T-cell (primary cell): ENCODE measurements at regions not wholly inside any gene's neighbourhood (a gene's known extent, or its start where the extent isn't known, plus 50 kb on each side); places are given as distances from the start of the nearest gene placed in this dataset.
"Not testable (repeated sequence)": the region's sequence is repeated elsewhere in the genome, so short reads cannot be mapped to it uniquely, and the experiment has no call there.

ENCODE experiments used
- ATAC-seq, 4 experiments: fragments of 200-7000 bp in 3 of 4; fragments of 150-1000 bp in 1 of 4; cut with Tn5 transposase; replicated peaks in 1 of 4; 1 replicate in 3 of 4; 2 replicates in 1 of 4; pipeline ENCODE4 v1.10.0; 2021; ENCODE audit warnings: moderate library complexity in 3 of 4, mild to moderate bottlenecking in 2 of 4, moderate number of reproducible peaks in 1 of 4
- CTCF ChIA-PET, 2 donors: fragments of 300-600 bp; sonication (Branson Sonifier 250); formaldehyde crosslinking; loops; one replicate each; lab custom pipeline; 2022; ENCODE audit warnings: antibody characterized with exemption in 2 of 2; lab: Charles Lee
- POLR2A ChIA-PET, 2 donors: fragments of 300-600 bp; sonication (Branson Sonifier 250); formaldehyde crosslinking; loops; one replicate each; lab custom pipeline; 2022; ENCODE audit warnings: antibody characterized with exemption in 2 of 2; lab: Charles Lee
- DNase-seq, 35 experiments: peaks; one replicate each; pipeline versions ENCODE4 v3.0.0 to v3.0.0-alpha.2; 2013 to 2023
- H3K27ac ChIP-seq: one replicate; pipeline ENCODE4 v1.5.1; 2013; ENCODE audit warnings: low read length
- H3K27me3 ChIP-seq, 2 experiments: replicated peaks in 1 of 2; 1 replicate in 1 of 2; 2 replicates in 1 of 2; pipeline versions ENCODE4 v1.6.1 to v1.7.0; 2013; ENCODE audit warnings: low read length in 1 of 2, mixed read lengths in 1 of 2; ENCODE audit not compliant: control insufficient read depth in 2 of 2, insufficient read depth in 2 of 2; ENCODE audit errors: extremely low read depth in 1 of 2
- H3K36me3 ChIP-seq, 2 donors: 1 replicate in 1 of 2; 2 replicates in 1 of 2; pipeline versions ENCODE4 v1.6.1 to v1.7.0; 2013; ENCODE audit warnings: low read length in 1 of 2; ENCODE audit not compliant: control insufficient read depth in 2 of 2, insufficient read depth in 1 of 2; ENCODE audit errors: extremely low read depth in 1 of 2
- H3K4me1 ChIP-seq, 2 experiments: 1 replicate in 1 of 2; 2 replicates in 1 of 2; pipeline versions ENCODE4 v1.6.1 to v1.7.0; 2013; ENCODE audit warnings: low read length in 2 of 2, mixed read lengths in 1 of 2; ENCODE audit not compliant: insufficient read depth in 2 of 2, control insufficient read depth in 1 of 2; ENCODE audit errors: extremely low read depth in 1 of 2
- H3K4me3 ChIP-seq, 2 donors: 1 replicate in 1 of 2; 2 replicates in 1 of 2; pipeline versions ENCODE4 v1.5.1 to v1.7.0; 2013; ENCODE audit warnings: mild to moderate bottlenecking in 2 of 2, low read length in 1 of 2, moderate library complexity in 1 of 2; ENCODE audit not compliant: control insufficient read depth in 1 of 2; ENCODE audit errors: extremely low read depth in 1 of 2
- H3K9me3 ChIP-seq: 2 replicates; pipeline ENCODE4 v1.7.0; 2013
- H3K27ac Mint-ChIP-seq, 2 donors: one replicate each; pipeline ENCODE4 v1.8.0; 2020 to 2021; ENCODE audit warnings: mild to moderate bottlenecking in 2 of 2, mixed read lengths in 2 of 2
- H3K27me3 Mint-ChIP-seq, 2 donors: one replicate each; pipeline ENCODE4 v1.8.0; 2021 to 2022; ENCODE audit warnings: mixed read lengths in 2 of 2
- H3K36me3 Mint-ChIP-seq: one replicate; pipeline ENCODE4 v1.8.0; 2021; ENCODE audit warnings: mixed read lengths
- H3K4me1 Mint-ChIP-seq, 3 donors: one replicate each; pipeline ENCODE4 v1.8.0; 2020 to 2022; ENCODE audit warnings: mixed read lengths in 3 of 3, mild to moderate bottlenecking in 1 of 3
- H3K4me3 Mint-ChIP-seq, 3 donors: one replicate each; pipeline ENCODE4 v1.8.0; 2020 to 2022; ENCODE audit warnings: mild to moderate bottlenecking in 3 of 3, mixed read lengths in 3 of 3, moderate library complexity in 3 of 3
- H3K9me3 Mint-ChIP-seq, 3 donors: one replicate each; pipeline ENCODE4 v1.8.0; 2020 to 2022; ENCODE audit warnings: mixed read lengths in 3 of 3
- WGBS: methylation state at CpG from one replicate; pipeline ENCODE4 v1.1.5; 2013; ENCODE audit warnings: missing lambda C conversion rate; ENCODE audit not compliant: insufficient coverage; 5-methylcytosine and 5-hydroxymethylcytosine counted together

GRCh38 chr3:170802164-170803151, 67.5 kb downstream of the RPL22L1 start:
- H3K9me3 Mint-ChIP-seq, result no peaks in the 10 kb centered on the region
- no peak for DNase-seq
- H3K9me3 ChIP-seq, result no peaks in the 10 kb centered on the region
- POLR2A ChIA-PET, result interaction anchor here in 1 of 2 donors (0.5 kb wide), 1 partner anchor 100 kb away, joined by 6 read pairs; no protein-coding TSS in a partner anchor
- no peak overlapping the region for H3K27ac Mint-ChIP-seq
- no peak overlapping the region for H3K4me3 ChIP-seq
- H3K36me3 Mint-ChIP-seq, result no peaks in the 10 kb centered on the region
- H3K27me3 Mint-ChIP-seq, result peaks cover 19 to 43% of the 10 kb centered on the region in 2 donors
- H3K36me3 ChIP-seq, result no peaks in the 10 kb centered on the region
- no peaks in the 10 kb centered on the region for H3K4me1 ChIP-seq
- WGBS, result 76% methylated on average over 2 of the region's 7 CpGs
- no peak for ATAC-seq
- no peaks in the 10 kb centered on the region for H3K4me1 Mint-ChIP-seq
- CTCF ChIA-PET, result interaction anchor here in 1 of 2 donors (0.6 to 2.9 kb wide), 2 partner anchors 9 to 387 kb away, joined by 3 to 12 read pairs; no protein-coding TSS in a partner anchor
- no peak overlapping the region for H3K4me3 Mint-ChIP-seq
- no peak overlapping the region for H3K27ac ChIP-seq
- H3K27me3 ChIP-seq, result peaks cover 0 to 4% of the 10 kb centered on the region in 2 experiments

GRCh38 chr3:170801597-170801996, 68.4 kb downstream of the RPL22L1 start:
- Histone ChIP-seq H3K4me3 (no peak overlapping the region), H3K36me3 (no peaks in the 10 kb centered on the region), H3K27ac (no peak overlapping the region), H3K9me3 (no peaks in the 10 kb centered on the region), H3K4me1 (no peaks in the 10 kb centered on the region), H3K27me3 (peaks cover 0 to 4% of the 10 kb centered on the region in 2 experiments)
- Mint-ChIP-seq H3K27me3 (peaks cover 24 to 46% of the 10 kb centered on the region in 2 donors), H3K9me3 (peaks cover 0 to 6% (median 0%) of the 10 kb centered on the region in 3 donors), H3K36me3 (no peaks in the 10 kb centered on the region), H3K4me3 (no peak overlapping the region), H3K27ac (no peak overlapping the region), H3K4me1 (no peaks in the 10 kb centered on the region)
- CTCF ChIA-PET, result interaction anchor here (0.8 to 2.9 kb wide), 2 partner anchors 10 kb away, joined by 3 to 12 read pairs; no protein-coding TSS in a partner anchor
- ATAC-seq (no peak), DNase-seq (no peak)
- 80% methylated on average over 3 of the region's 3 CpGs for WGBS
- POLR2A ChIA-PET, result no interaction called here

GRCh38 chr3:170800275-170800674, 69.7 kb downstream of the RPL22L1 start:
- ChIA-PET CTCF (interaction anchor here in 1 of 2 donors (1.0 to 1.7 kb wide), 2 partner anchors 10 to 12 kb away, joined by 3 to 6 read pairs; no protein-coding TSS in a partner anchor), POLR2A (interaction anchor here in 1 of 2 donors (0.5 kb wide), 1 partner anchor 487 kb away, joined by 3 read pairs; no protein-coding TSS in a partner anchor)
- not testable (repeated sequence) for H3K9me3 Mint-ChIP-seq, H3K27ac ChIP-seq, H3K36me3 Mint-ChIP-seq, H3K4me3 ChIP-seq, H3K4me3 Mint-ChIP-seq, ATAC-seq, H3K4me1 Mint-ChIP-seq, H3K36me3 ChIP-seq, H3K4me1 ChIP-seq, H3K27ac Mint-ChIP-seq, H3K9me3 ChIP-seq, H3K27me3 ChIP-seq, DNase-seq
- WGBS, result no CpG with 5 or more reads among the region's 4 CpGs
- peaks cover 26 to 46% of the 10 kb centered on the region in 2 donors for H3K27me3 Mint-ChIP-seq

- Mint-ChIP-seq H3K4me1 (no peaks in the 10 kb centered on the region), H3K9me3 (peaks cover 0 to 6% (median 0%) of the 10 kb centered on the region in 3 donors), H3K4me3 (no peak overlapping the region), H3K27ac (no peak overlapping the region), H3K27me3 (peaks cover 17 to 39% of the 10 kb centered on the region in 2 donors), H3K36me3 (no peaks in the 10 kb centered on the region)
- POLR2A ChIA-PET, result interaction anchor here in 1 of 2 donors (0.6 kb wide), 1 partner anchor 523 kb away, joined by 3 read pairs; no protein-coding TSS in a partner anchor
- no CpG with 5 or more reads among the region's 2 CpGs for WGBS
- Histone ChIP-seq H3K36me3 (no peaks in the 10 kb centered on the region), H3K27ac (no peak overlapping the region), H3K4me1 (no peaks in the 10 kb centered on the region), H3K4me3 (no peak overlapping the region), H3K27me3 (peaks cover 0 to 4% of the 10 kb centered on the region in 2 experiments), H3K9me3 (no peaks in the 10 kb centered on the region)
- no peak for DNase-seq
- ATAC-seq, result no peak
- CTCF ChIA-PET, result interaction anchor here (1.4 to 1.7 kb wide), 2 partner anchors 11 to 13 kb away, joined by 3 to 6 read pairs; no protein-coding TSS in a partner anchor
Measured at GRCh38 chr3:170799009-170799408, 71.0 kb downstream of the RPL22L1 start.

GRCh38 chr3:170797685-170798084, 72.3 kb downstream of the RPL22L1 start:
- no peak for DNase-seq
- Histone ChIP-seq H3K4me3 (no peak overlapping the region), H3K27me3 (peaks cover 0 to 4% of the 10 kb centered on the region in 2 experiments), H3K4me1 (no peaks in the 10 kb centered on the region), H3K27ac (no peak overlapping the region), H3K36me3 (no peaks in the 10 kb centered on the region), H3K9me3 (no peaks in the 10 kb centered on the region)
- ChIA-PET POLR2A (no interaction called here), CTCF (interaction anchor here in 1 of 2 donors (1.4 kb wide), 1 partner anchor 14 kb away, joined by 3 read pairs; no protein-coding TSS in a partner anchor)
- Mint-ChIP-seq H3K4me3 (no peak overlapping the region), H3K9me3 (peaks cover 0 to 6% (median 0%) of the 10 kb centered on the region in 3 donors), H3K27me3 (peaks cover 11 to 34% of the 10 kb centered on the region in 2 donors), H3K36me3 (no peaks in the 10 kb centered on the region), H3K4me1 (no peaks in the 10 kb centered on the region), H3K27ac (no peak overlapping the region)
- no peak for ATAC-seq
- no CpG with 5 or more reads among the region's 5 CpGs for WGBS

GRCh38 chr3:170792471-170792870, 77.5 kb downstream of the RPL22L1 start:
- no peak overlapping the region for H3K27ac Mint-ChIP-seq
- H3K4me1 Mint-ChIP-seq, result no peaks in the 10 kb centered on the region
- H3K4me3 Mint-ChIP-seq, result no peak overlapping the region
- H3K36me3 ChIP-seq, result no peaks in the 10 kb centered on the region
- CTCF ChIA-PET, result interaction anchor here (0.6 kb wide), 2 partner anchors 11 to 417 kb away, joined by 3 to 4 read pairs; no protein-coding TSS in a partner anchor
- no peak for ATAC-seq
- H3K27me3 Mint-ChIP-seq, result peaks cover 7 to 24% of the 10 kb centered on the region in 2 donors
- no peak for DNase-seq
- no peaks in the 10 kb centered on the region for H3K27me3 ChIP-seq
- no peak overlapping the region for H3K27ac ChIP-seq
- POLR2A ChIA-PET, result no interaction called here
- 67% methylated on average over 1 of the region's 1 CpG for WGBS
- no peaks in the 10 kb centered on the region for H3K4me1 ChIP-seq
- H3K9me3 ChIP-seq, result no peaks in the 10 kb centered on the region
- peaks cover 0 to 6% (median 0%) of the 10 kb centered on the region in 3 donors for H3K9me3 Mint-ChIP-seq
- H3K4me3 ChIP-seq, result no peak overlapping the region
- H3K36me3 Mint-ChIP-seq, result no peaks in the 10 kb centered on the region
